ENCODE measurements at regions not wholly inside any gene's neighbourhood (a gene's known extent, or its start where the extent isn't known, plus 50 kb on each side); places are given as distances from the start of the nearest gene placed in this dataset.

GRCh38 chr2:204012072-204012653 is 75.6 kb downstream of the ICOS start:
- DNase-seq, result no peak

GRCh38 chr2:204015118-204015843 is 78.7 kb downstream of the ICOS start:
- peak; percentile 63 for DNase-seq

GRCh38 chr2:204018717-204019116 is 82.2 kb downstream of the ICOS start:
- DNase-seq, result no peak

- no peak for DNase-seq
Measured at GRCh38 chr2:204019572-204020501, 83.3 kb downstream of the ICOS start.

GRCh38 chr2:204021290-204022081 is 84.9 kb downstream of the ICOS start:
- DNase-seq, result no peak

GRCh38 chr2:204022550-204022949 is 86.0 kb downstream of the ICOS start:
- no peak for DNase-seq

DNA sequence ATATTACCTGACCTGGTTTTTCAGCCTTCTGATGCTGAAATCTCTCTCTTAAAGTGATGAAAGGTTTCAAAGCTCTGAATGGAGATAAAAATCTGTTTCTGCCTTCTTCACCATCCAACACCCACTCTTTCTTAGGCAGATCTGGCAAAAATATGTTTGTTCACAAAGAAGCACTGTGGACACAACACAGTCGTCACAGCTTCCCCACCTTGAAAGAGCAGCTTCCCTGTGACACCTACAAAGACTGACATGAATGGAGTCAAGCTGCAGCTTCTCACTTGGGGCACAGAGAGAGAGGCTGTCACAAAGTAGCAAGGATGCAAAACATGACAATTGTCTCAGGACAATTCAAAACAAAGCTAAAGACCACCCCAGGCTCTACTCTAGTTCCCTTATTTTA is 86.5 kb downstream of the ICOS start:
- peak; percentile 25 for DNase-seq

DNA sequence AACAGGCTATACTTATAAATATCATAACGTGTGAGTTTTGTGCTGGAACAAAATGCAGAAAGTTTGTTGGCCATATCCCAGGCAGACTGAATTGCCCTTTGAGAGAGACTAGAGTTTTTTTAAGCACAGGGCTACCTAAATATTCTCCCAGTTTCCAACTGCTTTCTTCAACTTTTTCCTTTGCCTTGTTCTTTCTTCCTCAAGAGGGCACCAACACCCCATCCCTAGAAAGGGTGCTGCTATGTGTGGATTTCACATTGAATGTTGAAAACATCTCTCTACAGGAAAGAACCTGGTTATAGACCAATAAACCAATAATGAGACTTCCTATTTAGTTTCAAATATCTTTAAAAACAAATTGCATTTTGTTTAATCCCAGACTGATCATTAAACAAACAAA is 87.9 kb downstream of the ICOS start:
- DNase-seq, result peak; percentile 41

- DNase-seq, result no peak
Measured at GRCh38 chr2:204024906-204025475, 88.4 kb downstream of the ICOS start.

DNA sequence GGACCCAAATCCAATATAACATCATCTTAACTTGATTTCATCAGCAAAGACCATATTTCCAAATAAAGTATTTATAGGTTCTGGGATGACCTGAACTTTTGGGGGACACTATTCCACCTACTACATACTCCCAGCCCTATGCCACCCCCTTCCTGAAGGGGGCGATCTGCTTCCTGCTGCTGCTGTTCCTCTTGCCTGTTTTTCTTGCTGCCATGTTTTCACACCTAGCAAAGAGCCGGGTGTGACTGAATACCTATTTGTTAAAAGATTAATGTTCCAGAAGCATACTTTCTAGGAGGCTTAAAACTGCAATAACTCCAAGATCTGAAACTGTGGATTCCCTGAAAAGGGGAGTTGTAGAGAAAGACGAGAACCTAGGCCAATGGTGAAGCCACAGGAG is 89.7 kb downstream of the ICOS start:
- DNase-seq, result no peak

- DNase-seq, result peak; percentile 56
Measured at GRCh38 chr2:204027091-204027490, 90.5 kb downstream of the ICOS start.

DNA sequence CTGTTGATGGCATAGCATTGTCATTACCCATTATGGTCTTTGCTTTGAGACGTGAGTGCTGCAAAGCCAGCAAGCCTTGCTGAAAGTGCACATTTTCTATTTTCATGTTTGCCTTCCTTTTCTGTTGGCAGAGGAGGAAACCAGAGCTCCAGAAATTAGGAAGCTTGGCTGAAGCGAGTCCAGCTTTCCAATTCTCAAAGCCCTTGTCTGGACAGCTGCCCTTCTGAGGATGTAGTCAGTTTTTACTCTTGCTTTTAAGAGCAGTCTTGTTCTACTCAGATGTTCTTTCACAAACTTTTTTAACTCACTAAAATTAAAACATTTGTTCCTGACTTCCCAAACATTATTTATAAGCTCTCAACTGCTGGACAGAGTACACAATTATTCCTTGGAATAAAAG is 93.8 kb downstream of the ICOS start:
- DNase-seq, result no peak

- no peak for DNase-seq
Measured at GRCh38 chr2:204031056-204031455, 94.5 kb downstream of the ICOS start.

- no peak for DNase-seq
Measured at GRCh38 chr2:204032301-204032700, 95.7 kb downstream of the ICOS start.

DNA sequence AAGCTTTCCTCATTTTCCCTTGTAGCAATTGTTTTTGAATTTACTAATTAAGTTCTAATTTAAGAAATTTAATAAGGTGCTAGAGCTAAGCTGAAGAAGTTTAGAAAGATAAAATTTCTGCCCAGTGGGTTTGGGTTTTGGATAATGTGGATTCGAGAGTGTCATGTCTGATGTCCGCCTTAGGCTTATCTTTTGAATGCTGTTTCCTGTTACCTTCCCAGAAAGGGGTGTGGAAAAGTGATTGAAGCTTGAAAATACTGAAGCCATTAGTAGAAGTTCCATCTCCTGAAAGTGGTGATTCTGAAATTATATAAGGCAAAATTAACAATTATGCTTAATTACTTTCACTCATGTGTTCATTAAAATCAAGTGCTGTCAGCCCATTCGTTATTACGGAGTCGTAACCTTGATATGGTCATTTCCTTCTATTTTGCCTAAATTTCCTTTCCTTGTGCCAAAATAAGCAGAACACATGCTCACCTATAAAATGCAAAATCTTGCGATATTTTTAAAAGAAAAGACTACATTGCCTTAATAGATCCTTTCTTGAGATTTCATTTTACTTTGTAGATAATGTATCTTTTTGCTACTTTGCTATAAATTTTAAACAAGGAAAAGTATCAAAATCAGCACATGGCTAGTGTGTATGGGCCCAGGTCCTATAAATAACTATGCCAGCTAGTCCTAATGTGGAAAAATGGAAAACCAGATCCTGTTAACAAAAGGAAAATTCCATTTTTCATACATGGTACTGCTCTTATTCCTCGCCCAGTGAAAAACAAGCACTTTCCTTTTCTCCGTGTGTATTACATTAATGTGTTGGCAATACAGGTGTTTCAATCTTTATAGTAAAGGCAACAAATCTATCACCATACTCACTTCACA is 97.3 kb downstream of the ICOS start:
- no peak for DNase-seq

- no peak for DNase-seq
Measured at GRCh38 chr2:204036706-204037105, 100.1 kb downstream of the ICOS start.

DNA sequence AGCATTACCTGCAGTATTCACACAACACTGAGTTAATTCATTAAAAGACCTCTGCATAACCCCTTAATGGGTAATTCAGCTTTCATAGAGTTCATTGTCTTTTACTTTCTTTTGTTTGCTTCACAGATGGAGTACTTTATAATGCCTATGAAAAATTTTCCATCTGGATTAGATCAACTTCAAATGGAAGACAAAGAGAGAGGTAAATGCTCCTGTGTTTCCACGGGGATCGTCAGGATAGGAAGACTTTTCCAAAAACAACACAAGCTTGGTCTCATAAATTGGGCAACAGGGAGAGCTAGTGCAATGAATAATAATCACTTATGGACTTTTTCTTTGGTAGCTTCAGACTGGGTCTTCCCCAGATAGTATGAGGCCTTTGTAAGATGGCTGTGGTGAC is 100.7 kb downstream of the ICOS start:
- no peak for DNase-seq

- no peak for DNase-seq
Measured at GRCh38 chr2:204039298-204039838, 102.8 kb downstream of the ICOS start.

GRCh38 chr2:204040016-204040415 is 103.5 kb downstream of the ICOS start:
- DNase-seq, result no peak

GRCh38 chr2:204042401-204042800 is 105.8 kb downstream of the ICOS start:
- DNase-seq, result no peak

GRCh38 chr2:204046145-204046544 is 109.6 kb downstream of the ICOS start:
- DNase-seq, result no peak
